ENCODE measurements at regions not wholly inside any gene's neighbourhood (a gene's known extent, or its start where the extent isn't known, plus 50 kb on each side); places are given as distances from the start of the nearest gene placed in this dataset.

DNA sequence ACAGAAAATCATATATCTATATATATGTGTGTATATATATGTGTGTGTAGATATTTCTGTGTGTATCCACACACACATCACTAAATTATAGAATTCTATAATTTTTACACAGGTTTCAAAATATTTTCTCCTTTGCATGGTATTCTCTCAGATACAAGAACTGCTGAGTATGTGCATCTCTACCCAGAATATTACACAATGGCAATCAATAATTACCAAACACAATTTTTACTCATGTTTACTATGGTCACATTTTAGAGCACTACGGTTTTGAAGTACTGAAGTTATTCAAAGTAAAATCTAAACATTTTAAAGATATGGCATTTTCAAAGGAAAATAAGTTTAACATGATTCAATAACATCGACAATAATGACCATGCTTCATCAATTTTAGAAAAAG lies 258.5 kb downstream of the PAX3 start:
- Mint-ChIP-seq H3K36me3 (no peaks in the 10 kb centered on the region), H3K9me3 (peaks cover 0 to 4% (median 0%) of the 10 kb centered on the region in 7 donors), H3K27me3 (no peaks in the 10 kb centered on the region), H3K4me3 (no peak overlapping the region), H3K27ac (no peak overlapping the region), H3K4me1 (no peaks in the 10 kb centered on the region)
- no peak for DNase-seq
- Histone ChIP-seq H3K27me3 (ENCODE audit: control insufficient read depth, insufficient read depth, low read length) (peaks cover 3% of the 10 kb centered on the region), H3K36me3 (ENCODE audit: control insufficient read depth, insufficient read depth, low read length) (no peaks in the 10 kb centered on the region), H3K4me1 (ENCODE audit: control insufficient read depth, insufficient read depth, low read length, poor library complexity, severe bottlenecking) (no peaks in the 10 kb centered on the region), H3K4me3 (ENCODE audit: low read depth, low read length) (no peak overlapping the region), H3K27ac (ENCODE audit: insufficient read depth, low read length, poor library complexity, severe bottlenecking) (no peak overlapping the region), H3K9me3 (ENCODE audit: control insufficient read depth in 2 of 2, low read length in 2 of 2) (no peaks in the 10 kb centered on the region)
- ATAC-seq (ENCODE audit: low read depth in 2 of 2): no peak

DNA sequence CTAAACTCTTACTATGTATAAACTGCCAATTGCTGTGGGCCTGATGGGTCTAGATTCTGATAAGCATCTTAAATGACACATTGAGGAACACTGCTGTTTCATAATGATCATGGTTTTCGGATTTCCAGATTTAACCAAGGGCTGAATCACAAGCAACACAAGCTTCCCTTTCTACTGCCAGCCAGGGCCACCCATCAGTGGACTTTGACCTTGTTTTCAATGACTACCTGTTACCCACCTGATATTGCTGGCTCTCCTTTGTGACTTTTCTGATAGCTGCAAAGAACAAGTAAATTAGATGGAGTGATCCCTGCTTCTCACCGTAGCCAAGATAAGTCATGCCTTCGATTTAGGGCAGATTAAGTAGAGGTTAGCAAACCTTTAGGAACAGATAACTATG lies 259.0 kb downstream of the PAX3 start:
- ATAC-seq (ENCODE audit: low read depth in 2 of 2) (no peak), DNase-seq (no peak)
- no peaks in the 10 kb centered on the region for H3K9me3 ChIP-seq (ENCODE audit: control insufficient read depth in 2 of 2, low read length in 2 of 2)
- Mint-ChIP-seq H3K4me1 (no peaks in the 10 kb centered on the region), H3K9me3 (peaks cover 0 to 4% (median 0%) of the 10 kb centered on the region in 7 donors), H3K36me3 (no peaks in the 10 kb centered on the region), H3K27me3 (no peaks in the 10 kb centered on the region), H3K27ac (no peak overlapping the region), H3K4me3 (no peak overlapping the region)
- H3K36me3 ChIP-seq (ENCODE audit: control insufficient read depth, insufficient read depth, low read length): no peaks in the 10 kb centered on the region
- peaks cover 3% of the 10 kb centered on the region for H3K27me3 ChIP-seq (ENCODE audit: control insufficient read depth, insufficient read depth, low read length)
- no peak overlapping the region for H3K27ac ChIP-seq (ENCODE audit: insufficient read depth, low read length, poor library complexity, severe bottlenecking)
- H3K4me1 ChIP-seq (ENCODE audit: control insufficient read depth, insufficient read depth, low read length, poor library complexity, severe bottlenecking): no peaks in the 10 kb centered on the region
- no peak overlapping the region for H3K4me3 ChIP-seq (ENCODE audit: low read depth, low read length)

DNA sequence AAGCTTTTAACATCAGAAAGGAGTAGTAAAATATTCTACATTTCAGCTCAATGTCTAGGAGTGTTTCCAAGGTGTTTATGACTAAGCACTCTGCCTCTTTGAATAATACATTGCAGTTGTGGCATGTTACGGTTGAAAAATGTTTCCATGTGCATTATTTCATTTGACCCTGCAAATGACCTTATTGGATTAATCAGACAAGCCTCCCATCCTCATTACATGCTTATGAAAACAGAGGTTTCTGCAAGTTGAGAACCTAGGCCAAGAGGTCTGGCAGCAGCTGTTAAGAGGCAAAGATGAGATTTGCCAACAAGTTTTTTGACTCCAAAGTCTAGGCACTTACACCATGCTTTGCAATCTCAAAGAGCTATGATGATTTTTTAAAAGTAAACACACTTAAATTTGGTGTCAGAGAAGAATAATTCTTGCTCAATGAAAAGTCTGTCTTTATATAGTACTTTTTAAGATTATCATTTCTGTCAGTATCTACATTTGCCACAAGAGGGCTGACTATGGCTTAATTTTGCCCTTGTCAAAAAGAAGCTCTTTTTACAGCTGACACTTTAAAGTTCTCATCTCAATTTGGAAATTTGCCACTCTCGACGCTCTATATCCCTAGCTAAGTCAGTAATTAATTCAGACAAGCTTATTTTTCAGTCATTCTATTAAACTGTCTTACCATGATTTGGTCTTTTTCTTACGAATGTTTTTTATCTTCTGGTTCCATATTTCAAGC lies 260.6 kb downstream of the PAX3 start:
- H3K27me3 ChIP-seq (ENCODE audit: control insufficient read depth, insufficient read depth, low read length): peaks cover 3% of the 10 kb centered on the region
- ATAC-seq (ENCODE audit: low read depth in 2 of 2) (no peak), DNase-seq (no peak)
- no peaks in the 10 kb centered on the region for H3K36me3 ChIP-seq (ENCODE audit: control insufficient read depth, insufficient read depth, low read length)
- no peaks in the 10 kb centered on the region for H3K4me1 ChIP-seq (ENCODE audit: control insufficient read depth, insufficient read depth, low read length, poor library complexity, severe bottlenecking)
- H3K27me3 Mint-ChIP-seq: no peaks in the 10 kb centered on the region
- no peak overlapping the region for H3K4me3 ChIP-seq (ENCODE audit: low read depth, low read length)
- no peak overlapping the region for H3K27ac ChIP-seq (ENCODE audit: insufficient read depth, low read length, poor library complexity, severe bottlenecking)
- no peak overlapping the region for H3K27ac Mint-ChIP-seq
- no peaks in the 10 kb centered on the region for H3K9me3 ChIP-seq (ENCODE audit: control insufficient read depth in 2 of 2, low read length in 2 of 2)
- no peak overlapping the region for H3K4me3 Mint-ChIP-seq
- H3K36me3 Mint-ChIP-seq: no peaks in the 10 kb centered on the region
- H3K4me1 Mint-ChIP-seq: no peaks in the 10 kb centered on the region
- peaks cover 0 to 4% (median 0%) of the 10 kb centered on the region in 7 donors for H3K9me3 Mint-ChIP-seq

DNA sequence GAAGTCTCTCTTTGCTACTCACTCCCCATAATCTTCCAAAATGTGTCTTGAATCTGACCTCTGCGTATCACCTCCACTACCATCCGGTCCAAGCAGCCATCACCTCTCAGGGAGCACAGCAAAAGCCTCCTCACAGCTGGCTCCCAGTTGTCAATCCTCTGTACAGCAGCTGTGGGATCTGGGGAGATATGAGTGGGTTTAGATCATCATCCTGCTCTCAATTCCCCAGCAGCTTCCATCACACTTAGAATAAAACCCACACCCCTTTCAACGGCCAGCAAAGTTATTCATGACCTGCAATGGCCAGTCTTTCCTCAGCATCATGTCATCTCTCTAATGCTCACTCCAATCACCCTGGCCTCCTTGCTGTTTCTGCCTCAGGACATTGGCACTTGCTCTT lies 261.6 kb downstream of the PAX3 start:
- no peaks in the 10 kb centered on the region for H3K36me3 Mint-ChIP-seq
- peaks cover 3% of the 10 kb centered on the region for H3K27me3 ChIP-seq (ENCODE audit: control insufficient read depth, insufficient read depth, low read length)
- no peak for ATAC-seq (ENCODE audit: low read depth in 2 of 2)
- no peaks in the 10 kb centered on the region for H3K27me3 Mint-ChIP-seq
- no peaks in the 10 kb centered on the region for H3K36me3 ChIP-seq (ENCODE audit: control insufficient read depth, insufficient read depth, low read length)
- H3K9me3 Mint-ChIP-seq: peaks cover 0 to 4% (median 0%) of the 10 kb centered on the region in 7 donors
- H3K4me1 Mint-ChIP-seq: no peaks in the 10 kb centered on the region
- H3K4me1 ChIP-seq (ENCODE audit: control insufficient read depth, insufficient read depth, low read length, poor library complexity, severe bottlenecking): no peaks in the 10 kb centered on the region
- H3K4me3 Mint-ChIP-seq: no peak overlapping the region
- no peak for DNase-seq
- no peak overlapping the region for H3K27ac ChIP-seq (ENCODE audit: insufficient read depth, low read length, poor library complexity, severe bottlenecking)
- H3K27ac Mint-ChIP-seq: no peak overlapping the region
- H3K9me3 ChIP-seq (ENCODE audit: control insufficient read depth in 2 of 2, low read length in 2 of 2): no peaks in the 10 kb centered on the region
- H3K4me3 ChIP-seq (ENCODE audit: low read depth, low read length): no peak overlapping the region

DNA sequence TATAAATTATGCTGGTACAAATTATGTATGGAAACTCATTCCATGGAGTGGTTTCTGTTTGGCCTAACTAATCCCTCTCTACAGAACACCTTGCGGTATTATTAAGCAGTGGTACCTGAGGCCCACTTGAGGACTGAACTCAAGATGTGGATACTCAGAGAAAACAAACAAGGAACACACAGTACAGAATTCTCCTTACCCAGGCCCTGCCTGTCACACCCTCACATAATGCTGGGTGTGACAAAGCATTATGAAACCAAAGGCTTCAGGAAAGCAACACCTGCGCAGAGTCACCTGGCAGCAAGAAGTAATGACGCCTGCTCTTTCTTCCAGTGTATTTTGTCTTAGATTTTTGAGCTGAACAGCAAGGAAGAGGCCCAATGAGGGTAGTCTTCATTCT lies 264.7 kb downstream of the PAX3 start:
- peaks cover 3% of the 10 kb centered on the region for H3K27me3 ChIP-seq (ENCODE audit: control insufficient read depth, insufficient read depth, low read length)
- no peak for DNase-seq
- no peaks in the 10 kb centered on the region for H3K9me3 ChIP-seq (ENCODE audit: control insufficient read depth in 2 of 2, low read length in 2 of 2)
- Mint-ChIP-seq H3K9me3 (no peaks in the 10 kb centered on the region), H3K36me3 (no peaks in the 10 kb centered on the region), H3K4me3 (no peak overlapping the region), H3K4me1 (no peaks in the 10 kb centered on the region), H3K27me3 (no peaks in the 10 kb centered on the region), H3K27ac (no peak overlapping the region)
- H3K36me3 ChIP-seq (ENCODE audit: control insufficient read depth, insufficient read depth, low read length): no peaks in the 10 kb centered on the region
- no peak overlapping the region for H3K27ac ChIP-seq (ENCODE audit: insufficient read depth, low read length, poor library complexity, severe bottlenecking)
- no peaks in the 10 kb centered on the region for H3K4me1 ChIP-seq (ENCODE audit: control insufficient read depth, insufficient read depth, low read length, poor library complexity, severe bottlenecking)
- no peak overlapping the region for H3K4me3 ChIP-seq (ENCODE audit: low read depth, low read length)
- ATAC-seq (ENCODE audit: low read depth in 2 of 2): no peak

DNA sequence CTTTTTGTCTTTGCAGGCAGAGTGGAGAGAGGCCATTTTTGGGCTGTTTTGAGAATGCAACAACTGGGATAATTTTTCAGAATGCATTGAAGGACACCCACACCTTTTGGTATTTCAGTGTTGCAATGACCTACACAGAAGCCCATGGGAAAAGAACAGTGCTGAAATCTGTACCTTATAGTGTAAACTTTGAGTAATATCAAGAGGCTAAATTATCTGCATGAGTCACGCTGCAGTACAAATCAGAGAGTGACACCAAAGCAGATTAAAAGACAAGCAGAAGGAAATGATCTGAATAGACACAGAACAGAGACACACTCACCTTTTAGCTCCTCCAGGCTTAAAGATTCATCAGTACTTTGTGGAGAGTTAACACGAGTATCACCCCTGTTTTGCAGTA lies 265.3 kb downstream of the PAX3 start:
- DNase-seq (no peak), ATAC-seq (ENCODE audit: low read depth in 2 of 2) (no peak)
- no peaks in the 10 kb centered on the region for H3K36me3 Mint-ChIP-seq
- H3K4me1 Mint-ChIP-seq: no peaks in the 10 kb centered on the region
- H3K9me3 Mint-ChIP-seq: no peaks in the 10 kb centered on the region
- no peak overlapping the region for H3K27ac Mint-ChIP-seq
- H3K27me3 Mint-ChIP-seq: no peaks in the 10 kb centered on the region
- no peaks in the 10 kb centered on the region for H3K4me1 ChIP-seq (ENCODE audit: control insufficient read depth, insufficient read depth, low read length, poor library complexity, severe bottlenecking)
- H3K4me3 Mint-ChIP-seq: no peak overlapping the region
- H3K4me3 ChIP-seq (ENCODE audit: low read depth, low read length): no peak overlapping the region
- H3K9me3 ChIP-seq (ENCODE audit: control insufficient read depth in 2 of 2, low read length in 2 of 2): no peaks in the 10 kb centered on the region
- H3K27ac ChIP-seq (ENCODE audit: insufficient read depth, low read length, poor library complexity, severe bottlenecking): no peak overlapping the region
- H3K27me3 ChIP-seq (ENCODE audit: control insufficient read depth, insufficient read depth, low read length): peaks cover 3% of the 10 kb centered on the region
- H3K36me3 ChIP-seq (ENCODE audit: control insufficient read depth, insufficient read depth, low read length): no peaks in the 10 kb centered on the region

DNA sequence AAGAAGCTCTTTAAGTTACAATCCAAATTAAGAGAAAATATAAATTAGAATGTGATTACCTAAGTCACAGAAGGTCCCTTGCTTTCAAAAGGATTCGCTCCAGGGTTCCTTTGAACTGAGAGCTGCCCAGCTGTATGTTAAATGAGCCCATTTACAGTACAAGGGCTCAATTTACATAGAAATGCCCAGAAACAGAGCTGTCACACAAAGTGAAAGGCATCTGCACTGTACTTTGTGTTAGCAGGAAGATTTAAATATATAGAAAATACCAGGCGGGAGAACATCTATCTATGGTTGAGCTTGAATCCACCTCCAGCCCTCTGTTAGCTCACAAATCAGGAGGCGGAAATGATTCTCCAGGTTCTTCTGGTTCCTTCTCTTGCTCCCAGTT lies 272.9 kb downstream of the PAX3 start:
- Mint-ChIP-seq H3K36me3 (no peaks in the 10 kb centered on the region), H3K4me3 (no peak overlapping the region), H3K9me3 (peaks cover 0 to 2% (median 0%) of the 10 kb centered on the region in 7 donors), H3K4me1 (peaks cover 0 to 4% (median 1%) of the 10 kb centered on the region in 4 donors), H3K27me3 (no peaks in the 10 kb centered on the region), H3K27ac (no peak overlapping the region)
- Histone ChIP-seq H3K4me1 (ENCODE audit: control insufficient read depth, insufficient read depth, low read length, poor library complexity, severe bottlenecking) (no peaks in the 10 kb centered on the region), H3K9me3 (ENCODE audit: control insufficient read depth in 2 of 2, low read length in 2 of 2) (no peaks in the 10 kb centered on the region), H3K27ac (ENCODE audit: insufficient read depth, low read length, poor library complexity, severe bottlenecking) (no peak overlapping the region), H3K4me3 (ENCODE audit: low read depth, low read length) (no peak overlapping the region), H3K36me3 (ENCODE audit: control insufficient read depth, insufficient read depth, low read length) (no peaks in the 10 kb centered on the region), H3K27me3 (ENCODE audit: control insufficient read depth, insufficient read depth, low read length) (no peaks in the 10 kb centered on the region)
- no peak for ATAC-seq (ENCODE audit: low read depth in 2 of 2)
- DNase-seq: no peak
